ENCODE measurements at regions not wholly inside any gene's neighbourhood (a gene's known extent, or its start where the extent isn't known, plus 50 kb on each side); places are given as distances from the start of the nearest gene placed in this dataset.

DNA sequence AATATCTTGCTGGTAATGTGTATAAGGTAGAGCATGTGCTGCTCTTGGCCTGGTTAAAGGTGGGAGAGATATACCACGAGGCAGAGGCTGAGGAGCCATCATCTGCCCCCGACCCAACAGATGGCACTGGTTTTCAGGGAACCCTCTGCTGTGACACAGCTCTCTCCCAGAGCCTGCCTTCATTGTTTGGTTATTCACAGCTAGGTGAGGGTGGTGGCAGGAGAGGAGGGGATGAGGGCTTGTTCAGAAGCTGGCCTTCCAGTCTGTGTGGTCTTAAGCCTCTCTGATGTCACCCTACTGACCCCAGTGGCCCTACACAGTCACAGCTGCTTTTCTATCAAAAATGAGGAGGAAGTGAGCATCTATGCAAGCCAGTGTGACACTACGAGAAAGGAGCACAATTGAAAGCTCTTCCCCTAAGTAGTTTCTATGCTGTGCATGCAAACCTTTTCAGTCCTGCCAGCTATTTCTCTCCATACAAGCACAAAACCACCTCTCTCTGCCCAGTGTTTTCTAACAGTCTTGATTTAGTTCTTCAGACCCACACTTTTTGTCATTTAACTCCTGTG is 258.4 kb upstream of the AGTR1 start (continued):
- TF ChIP-seq, protein P1, sequence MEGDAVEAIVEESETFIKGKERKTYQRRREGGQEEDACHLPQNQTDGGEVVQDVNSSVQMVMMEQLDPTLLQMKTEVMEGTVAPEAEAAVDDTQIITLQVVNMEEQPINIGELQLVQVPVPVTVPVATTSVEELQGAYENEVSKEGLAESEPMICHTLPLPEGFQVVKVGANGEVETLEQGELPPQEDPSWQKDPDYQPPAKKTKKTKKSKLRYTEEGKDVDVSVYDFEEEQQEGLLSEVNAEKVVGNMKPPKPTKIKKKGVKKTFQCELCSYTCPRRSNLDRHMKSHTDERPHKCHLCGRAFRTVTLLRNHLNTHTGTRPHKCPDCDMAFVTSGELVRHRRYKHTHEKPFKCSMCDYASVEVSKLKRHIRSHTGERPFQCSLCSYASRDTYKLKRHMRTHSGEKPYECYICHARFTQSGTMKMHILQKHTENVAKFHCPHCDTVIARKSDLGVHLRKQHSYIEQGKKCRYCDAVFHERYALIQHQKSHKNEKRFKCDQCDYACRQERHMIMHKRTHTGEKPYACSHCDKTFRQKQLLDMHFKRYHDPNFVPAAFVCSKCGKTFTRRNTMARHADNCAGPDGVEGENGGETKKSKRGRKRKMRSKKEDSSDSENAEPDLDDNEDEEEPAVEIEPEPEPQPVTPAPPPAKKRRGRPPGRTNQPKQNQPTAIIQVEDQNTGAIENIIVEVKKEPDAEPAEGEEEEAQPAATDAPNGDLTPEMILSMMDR (conservative IDR thresholded peaks at IDR 0.05; ENCODE audit: low read depth in 2 of 2): no peak
- TF ChIP-seq EZH2phosphoT487 (IDR thresholded peaks at IDR 0.05; ENCODE audit: unreplicated experiment): no peak

DNA sequence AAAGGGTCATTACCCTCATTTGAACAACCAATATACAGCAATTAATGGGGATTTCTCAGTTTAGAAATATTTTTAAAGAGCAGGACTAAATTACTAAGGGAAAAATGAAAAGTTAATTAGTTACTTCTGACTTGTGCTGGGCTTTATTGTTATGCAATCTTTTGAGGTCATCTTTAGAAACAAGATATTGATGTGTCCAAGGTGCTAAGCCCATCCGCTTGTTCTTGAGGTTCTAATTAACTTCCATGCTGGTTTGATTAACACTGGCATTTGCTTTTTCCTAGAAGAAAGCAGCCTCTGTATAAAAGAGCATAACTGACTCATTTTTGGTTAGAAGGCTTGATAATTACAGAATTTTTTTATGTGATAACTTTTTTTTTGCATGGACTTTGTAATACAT is 256.5 kb upstream of the AGTR1 start:
- no peak overlapping the region for H3K4me3 Mint-ChIP-seq
- Histone ChIP-seq H3F3A (replicated peaks; ENCODE audit: low read depth) (no peaks in the 10 kb centered on the region), H3K36me3 (ENCODE audit: insufficient read depth) (no peaks in the 10 kb centered on the region), H3K4me3 (no peak overlapping the region), H3K27ac (ENCODE audit: low read depth) (no peak overlapping the region), H3K4me1 (ENCODE audit: insufficient read depth) (no peaks in the 10 kb centered on the region), H2AFZ (no peak overlapping the region), H3K79me2 (replicated peaks; ENCODE audit: insufficient read depth) (no peaks in the 10 kb centered on the region), H3K27me3 (ENCODE audit: insufficient read depth) (no peaks in the 10 kb centered on the region), H4K20me1 (replicated peaks; ENCODE audit: insufficient read depth) (no peaks in the 10 kb centered on the region), H3K4me2 (no peak overlapping the region), H3K9me2 (ENCODE audit: insufficient read depth) (peaks cover 2% of the 10 kb centered on the region; the same call in 1 of the 2 replicates)
- ATAC-seq (no peak), DNase-seq (ENCODE audit: low spot score) (no peak)
- no peaks in the 10 kb centered on the region for H3K4me1 Mint-ChIP-seq
- H3K9me3 Mint-ChIP-seq: no peaks in the 10 kb centered on the region
- no peak for TF ChIP-seq EZH2phosphoT487 (IDR thresholded peaks at IDR 0.05; ENCODE audit: unreplicated experiment)
- no peaks in the 10 kb centered on the region for H3K36me3 Mint-ChIP-seq (ENCODE audit: low read depth)
- H3K27me3 Mint-ChIP-seq (ENCODE audit: insufficient read depth, low read depth, poor library complexity): no peaks in the 10 kb centered on the region
- no peak overlapping the region for H3K27ac Mint-ChIP-seq

DNA sequence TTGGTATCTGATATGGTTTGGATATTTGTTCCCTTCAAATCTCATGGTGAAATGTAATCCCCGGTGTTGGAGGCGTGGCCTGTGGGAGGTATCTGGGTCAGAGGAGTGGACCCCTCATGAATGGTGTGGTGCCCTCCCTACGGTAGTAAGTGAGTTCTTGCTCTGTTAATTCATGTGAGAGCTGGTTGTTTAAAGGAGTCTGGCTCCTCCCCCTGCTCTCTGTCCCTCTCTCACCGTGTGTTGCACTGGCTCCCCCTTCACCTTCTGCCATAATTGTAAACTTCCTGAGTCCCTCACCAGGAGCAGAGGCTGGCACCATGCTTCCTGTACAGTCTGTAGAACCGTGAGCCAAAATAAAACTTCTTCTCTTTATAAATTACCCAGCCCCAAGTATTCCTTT is 246.9 kb upstream of the AGTR1 start:
- peak; percentile 12 for DNase-seq (ENCODE audit: low spot score)
- peak overlapping the region; percentile 83 for H2AFZ ChIP-seq
- no peak for TF ChIP-seq POLR2AphosphoS5 (IDR thresholded peaks at IDR 0.05; ENCODE audit: low read depth)
- TF ChIP-seq ZNF114 (CRISPR knock-in tag; IDR thresholded peaks at IDR 0.05): no peak
- no peak for TF ChIP-seq EZH2 (IDR thresholded peaks at IDR 0.05; ENCODE audit: low read depth, unreplicated experiment)
- TF ChIP-seq, protein P2, sequence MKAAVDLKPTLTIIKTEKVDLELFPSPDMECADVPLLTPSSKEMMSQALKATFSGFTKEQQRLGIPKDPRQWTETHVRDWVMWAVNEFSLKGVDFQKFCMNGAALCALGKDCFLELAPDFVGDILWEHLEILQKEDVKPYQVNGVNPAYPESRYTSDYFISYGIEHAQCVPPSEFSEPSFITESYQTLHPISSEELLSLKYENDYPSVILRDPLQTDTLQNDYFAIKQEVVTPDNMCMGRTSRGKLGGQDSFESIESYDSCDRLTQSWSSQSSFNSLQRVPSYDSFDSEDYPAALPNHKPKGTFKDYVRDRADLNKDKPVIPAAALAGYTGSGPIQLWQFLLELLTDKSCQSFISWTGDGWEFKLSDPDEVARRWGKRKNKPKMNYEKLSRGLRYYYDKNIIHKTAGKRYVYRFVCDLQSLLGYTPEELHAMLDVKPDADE (IDR thresholded peaks at IDR 0.05): no peak
- TF ChIP-seq, protein P3, sequence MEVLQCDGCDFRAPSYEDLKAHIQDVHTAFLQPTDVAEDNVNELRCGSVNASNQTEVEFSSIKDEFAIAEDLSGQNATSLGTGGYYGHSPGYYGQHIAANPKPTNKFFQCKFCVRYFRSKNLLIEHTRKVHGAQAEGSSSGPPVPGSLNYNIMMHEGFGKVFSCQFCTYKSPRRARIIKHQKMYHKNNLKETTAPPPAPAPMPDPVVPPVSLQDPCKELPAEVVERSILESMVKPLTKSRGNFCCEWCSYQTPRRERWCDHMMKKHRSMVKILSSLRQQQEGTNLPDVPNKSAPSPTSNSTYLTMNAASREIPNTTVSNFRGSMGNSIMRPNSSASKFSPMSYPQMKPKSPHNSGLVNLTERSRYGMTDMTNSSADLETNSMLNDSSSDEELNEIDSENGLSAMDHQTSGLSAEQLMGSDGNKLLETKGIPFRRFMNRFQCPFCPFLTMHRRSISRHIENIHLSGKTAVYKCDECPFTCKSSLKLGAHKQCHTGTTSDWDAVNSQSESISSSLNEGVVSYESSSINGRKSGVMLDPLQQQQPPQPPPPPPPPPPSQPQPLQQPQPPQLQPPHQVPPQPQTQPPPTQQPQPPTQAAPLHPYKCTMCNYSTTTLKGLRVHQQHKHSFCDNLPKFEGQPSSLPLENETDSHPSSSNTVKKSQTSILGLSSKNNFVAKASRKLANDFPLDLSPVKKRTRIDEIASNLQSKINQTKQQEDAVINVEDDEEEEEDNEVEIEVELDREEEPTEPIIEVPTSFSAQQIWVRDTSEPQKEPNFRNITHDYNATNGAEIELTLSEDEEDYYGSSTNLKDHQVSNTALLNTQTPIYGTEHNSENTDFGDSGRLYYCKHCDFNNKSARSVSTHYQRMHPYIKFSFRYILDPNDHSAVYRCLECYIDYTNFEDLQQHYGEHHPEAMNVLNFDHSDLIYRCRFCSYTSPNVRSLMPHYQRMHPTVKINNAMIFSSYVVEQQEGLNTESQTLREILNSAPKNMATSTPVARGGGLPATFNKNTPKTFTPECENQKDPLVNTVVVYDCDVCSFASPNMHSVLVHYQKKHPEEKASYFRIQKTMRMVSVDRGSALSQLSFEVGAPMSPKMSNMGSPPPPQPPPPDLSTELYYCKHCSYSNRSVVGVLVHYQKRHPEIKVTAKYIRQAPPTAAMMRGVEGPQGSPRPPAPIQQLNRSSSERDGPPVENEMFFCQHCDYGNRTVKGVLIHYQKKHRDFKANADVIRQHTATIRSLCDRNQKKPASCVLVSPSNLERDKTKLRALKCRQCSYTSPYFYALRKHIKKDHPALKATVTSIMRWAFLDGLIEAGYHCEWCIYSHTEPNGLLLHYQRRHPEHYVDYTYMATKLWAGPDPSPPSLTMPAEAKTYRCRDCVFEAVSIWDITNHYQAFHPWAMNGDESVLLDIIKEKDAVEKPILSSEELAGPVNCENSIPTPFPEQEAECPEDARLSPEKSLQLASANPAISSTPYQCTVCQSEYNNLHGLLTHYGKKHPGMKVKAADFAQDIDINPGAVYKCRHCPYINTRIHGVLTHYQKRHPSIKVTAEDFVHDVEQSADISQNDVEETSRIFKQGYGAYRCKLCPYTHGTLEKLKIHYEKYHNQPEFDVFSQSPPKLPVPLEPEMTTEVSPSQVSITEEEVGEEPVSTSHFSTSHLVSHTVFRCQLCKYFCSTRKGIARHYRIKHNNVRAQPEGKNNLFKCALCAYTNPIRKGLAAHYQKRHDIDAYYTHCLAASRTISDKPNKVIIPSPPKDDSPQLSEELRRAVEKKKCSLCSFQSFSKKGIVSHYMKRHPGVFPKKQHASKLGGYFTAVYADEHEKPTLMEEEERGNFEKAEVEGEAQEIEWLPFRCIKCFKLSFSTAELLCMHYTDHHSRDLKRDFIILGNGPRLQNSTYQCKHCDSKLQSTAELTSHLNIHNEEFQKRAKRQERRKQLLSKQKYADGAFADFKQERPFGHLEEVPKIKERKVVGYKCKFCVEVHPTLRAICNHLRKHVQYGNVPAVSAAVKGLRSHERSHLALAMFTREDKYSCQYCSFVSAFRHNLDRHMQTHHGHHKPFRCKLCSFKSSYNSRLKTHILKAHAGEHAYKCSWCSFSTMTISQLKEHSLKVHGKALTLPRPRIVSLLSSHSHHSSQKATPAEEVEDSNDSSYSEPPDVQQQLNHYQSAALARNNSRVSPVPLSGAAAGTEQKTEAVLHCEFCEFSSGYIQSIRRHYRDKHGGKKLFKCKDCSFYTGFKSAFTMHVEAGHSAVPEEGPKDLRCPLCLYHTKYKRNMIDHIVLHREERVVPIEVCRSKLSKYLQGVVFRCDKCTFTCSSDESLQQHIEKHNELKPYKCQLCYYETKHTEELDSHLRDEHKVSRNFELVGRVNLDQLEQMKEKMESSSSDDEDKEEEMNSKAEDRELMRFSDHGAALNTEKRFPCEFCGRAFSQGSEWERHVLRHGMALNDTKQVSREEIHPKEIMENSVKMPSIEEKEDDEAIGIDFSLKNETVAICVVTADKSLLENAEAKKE (CRISPR knock-in tag; IDR thresholded peaks at IDR 0.05): no peak
- TF ChIP-seq, protein P1 (conservative IDR thresholded peaks at IDR 0.05; ENCODE audit: low read depth in 2 of 2): no peak
- TF ChIP-seq STAT1 (IDR thresholded peaks at IDR 0.05; ENCODE audit: unreplicated experiment): no peak

More for the DNA sequence above, 246.9 kb upstream of the AGTR1 start:
- no peaks in the 10 kb centered on the region for H4K20me1 ChIP-seq (replicated peaks; ENCODE audit: insufficient read depth)
- H3F3A ChIP-seq (replicated peaks; ENCODE audit: low read depth): no peaks in the 10 kb centered on the region
- no peaks in the 10 kb centered on the region for H3K36me3 ChIP-seq (ENCODE audit: insufficient read depth)
- H3K27me3 Mint-ChIP-seq (ENCODE audit: insufficient read depth, low read depth, poor library complexity): peaks cover 2% of the 10 kb centered on the region
- no peaks in the 10 kb centered on the region for H3K36me3 Mint-ChIP-seq (ENCODE audit: low read depth)
- H3K27ac ChIP-seq (ENCODE audit: low read depth): no peak overlapping the region
- no peaks in the 10 kb centered on the region for H3K9me2 ChIP-seq (ENCODE audit: insufficient read depth)
- H3K4me3 ChIP-seq: no peak overlapping the region
- H3K4me3 Mint-ChIP-seq: no peak overlapping the region
- no peaks in the 10 kb centered on the region for H3K4me1 ChIP-seq (ENCODE audit: insufficient read depth)
- H3K4me1 Mint-ChIP-seq: no peaks in the 10 kb centered on the region; the same call in 2 of the 3 replicates
- ATAC-seq: peak; percentile 73
- H3K9me3 Mint-ChIP-seq: no peaks in the 10 kb centered on the region
- no peak overlapping the region for H3K27ac Mint-ChIP-seq
- H3K4me2 ChIP-seq: no peak overlapping the region
- no peaks in the 10 kb centered on the region for H3K79me2 ChIP-seq (replicated peaks; ENCODE audit: insufficient read depth)
- no peaks in the 10 kb centered on the region for H3K27me3 ChIP-seq (ENCODE audit: insufficient read depth)

Data from GM23338 (cell line).